Adrenal gland (tissue), 9 donors: ENCODE measurements at regions not wholly inside any gene's neighbourhood (a gene's known extent, or its start where the extent isn't known, plus 50 kb on each side); places are given as distances from the start of the nearest gene placed in this dataset.

ENCODE experiments used
- DNase-seq, 7 donors: peaks; one replicate each; pipeline ENCODE4 v3.0.0-alpha.2; 2019 to 2020
- H3K27ac ChIP-seq, 5 donors: fragments of 200-600 bp; sonication (generic) in 4 of 5; 1 replicate in 3 of 5; 2 replicates in 2 of 5; pipeline versions ENCODE4 v1.5.1 to v1.8.0; 2016 to 2020; ENCODE audit warnings: mild to moderate bottlenecking in 1 of 5
- H3K27me3 ChIP-seq: fragments of 200-600 bp; 2 replicates; pipeline ENCODE4 v1.8.0; 2021
- H3K36me3 ChIP-seq, 2 donors: fragments of 200-600 bp; replicated peaks in 1 of 2; 1 replicate in 1 of 2; 2 replicates in 1 of 2; pipeline versions ENCODE4 v1.5.1 to v1.8.0; 2018 to 2022
- H3K4me1 ChIP-seq, 2 donors: fragments of 200-600 bp; replicated peaks in 1 of 2; 1 replicate in 1 of 2; 2 replicates in 1 of 2; pipeline versions ENCODE4 v1.5.1 to v1.8.0; 2018 to 2021
- H3K4me3 ChIP-seq, 4 donors: fragments of 200-600 bp; sonication (generic) in 3 of 4; one replicate each; pipeline ENCODE4 v1.5.1; 2016 to 2018
- H3K9me3 ChIP-seq, 3 donors: fragments of 200-600 bp; sonication (generic) in 1 of 3; replicated peaks in 1 of 3; 1 replicate in 2 of 3; 2 replicates in 1 of 3; pipeline versions ENCODE4 v1.5.1 to v1.8.0; 2016 to 2021
- POLR2A ChIP-seq, 2 donors: fragments of 450-650 bp; IDR thresholded peaks; one replicate each; pipeline ENCODE4 v1.6.1; 2017; ENCODE audit warnings: antibody characterized with exemption in 2 of 2, mild to moderate bottlenecking in 2 of 2, moderate library complexity in 1 of 2
- WGBS, 4 donors: extraction: QIAGEN DNeasy Blood & Tissue Kit in 2 of 4; methylation state at CpG; one replicate each; pipeline versions ENCODE4 v1.1.5 to v1.1.7; 2013 to 2017; 5-methylcytosine and 5-hydroxymethylcytosine counted together
- intact Hi-C, 2 donors: fragments of 100-400 bp; cut with DNase I; formaldehyde crosslinking; loops; one replicate each; pipeline versions ENCODE4 v1.14.1 to v1.15.0; 2022 to 2023
- TF ChIP-seq, protein P1 (sequence below), 6 experiments: fragments of 450-650 bp in 4 of 6; fragments of 200-600 bp in 2 of 6; sonication (generic) in 1 of 6; IDR thresholded peaks; 1 replicate in 5 of 6; 2 replicates in 1 of 6; pipeline versions ENCODE4 v1.5.1 to v1.8.0; 2016 to 2021; ENCODE audit warnings: antibody characterized with exemption in 6 of 6, mild to moderate bottlenecking in 2 of 6, moderate library complexity in 1 of 6
- donor health status: healthy with polysubstance abuse.
- donor health status: Bipolar disorder and iron deficiency.
- donor health status: DM: yes; HTN: yes; CAD: no.
- donor health status: DM: no; HTN: no; CAD: no.
- donor health status: DM: no; HTN: no; CAD: no.

DNA sequence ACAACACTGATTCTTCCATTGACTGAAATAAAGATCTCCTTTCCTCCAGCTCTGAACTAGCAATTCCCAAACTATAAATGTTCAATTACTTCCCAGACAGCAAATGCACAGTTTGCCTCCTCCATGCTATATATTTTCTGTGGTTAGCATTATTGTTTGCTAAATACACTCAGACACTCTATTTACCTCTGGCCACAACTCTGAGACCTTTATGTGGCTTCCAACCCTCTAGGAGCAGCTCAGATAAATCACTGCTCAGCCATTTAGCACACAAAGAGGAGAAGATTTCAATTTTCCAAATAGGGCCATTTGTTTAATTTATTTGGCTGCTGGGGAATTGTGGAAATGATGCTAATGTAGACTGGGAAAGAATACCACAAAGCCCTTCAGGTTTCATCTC lies 202.0 kb downstream of the SPTSSA start:
- intact Hi-C loops = no loop called here
- H3K4me3 ChIP-seq = no peak overlapping the region
- no peaks in the 10 kb centered on the region for H3K36me3 ChIP-seq
- H3K27me3 ChIP-seq = no peaks in the 10 kb centered on the region
- DNase-seq = no peak
- TF ChIP-seq POLR2A (IDR thresholded peaks at IDR 0.05) = no peak
- TF ChIP-seq, protein P1, sequence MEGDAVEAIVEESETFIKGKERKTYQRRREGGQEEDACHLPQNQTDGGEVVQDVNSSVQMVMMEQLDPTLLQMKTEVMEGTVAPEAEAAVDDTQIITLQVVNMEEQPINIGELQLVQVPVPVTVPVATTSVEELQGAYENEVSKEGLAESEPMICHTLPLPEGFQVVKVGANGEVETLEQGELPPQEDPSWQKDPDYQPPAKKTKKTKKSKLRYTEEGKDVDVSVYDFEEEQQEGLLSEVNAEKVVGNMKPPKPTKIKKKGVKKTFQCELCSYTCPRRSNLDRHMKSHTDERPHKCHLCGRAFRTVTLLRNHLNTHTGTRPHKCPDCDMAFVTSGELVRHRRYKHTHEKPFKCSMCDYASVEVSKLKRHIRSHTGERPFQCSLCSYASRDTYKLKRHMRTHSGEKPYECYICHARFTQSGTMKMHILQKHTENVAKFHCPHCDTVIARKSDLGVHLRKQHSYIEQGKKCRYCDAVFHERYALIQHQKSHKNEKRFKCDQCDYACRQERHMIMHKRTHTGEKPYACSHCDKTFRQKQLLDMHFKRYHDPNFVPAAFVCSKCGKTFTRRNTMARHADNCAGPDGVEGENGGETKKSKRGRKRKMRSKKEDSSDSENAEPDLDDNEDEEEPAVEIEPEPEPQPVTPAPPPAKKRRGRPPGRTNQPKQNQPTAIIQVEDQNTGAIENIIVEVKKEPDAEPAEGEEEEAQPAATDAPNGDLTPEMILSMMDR (IDR thresholded peaks at IDR 0.05) = no peak
- no peaks in the 10 kb centered on the region for H3K9me3 ChIP-seq
- no peaks in the 10 kb centered on the region for H3K4me1 ChIP-seq
- no peak overlapping the region for H3K27ac ChIP-seq

DNA sequence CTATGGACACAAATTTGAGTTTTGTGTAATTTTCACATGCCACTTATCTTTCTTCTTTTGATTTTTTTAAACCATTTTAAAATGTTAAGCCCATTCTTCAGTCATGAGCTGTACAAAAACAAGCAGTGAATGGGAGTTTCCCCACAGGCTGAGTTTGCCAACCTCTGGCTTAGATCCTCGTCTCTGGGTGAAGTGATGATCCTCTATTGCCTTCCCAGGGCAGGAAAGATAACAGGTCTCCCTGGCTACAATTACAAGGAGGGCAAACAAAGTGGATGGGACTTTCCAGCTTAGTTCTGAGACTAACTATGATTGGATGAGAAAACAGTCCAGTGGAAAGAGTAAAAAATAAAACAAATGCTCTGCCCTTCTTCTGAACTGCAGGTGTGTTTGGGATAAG lies 203.7 kb downstream of the SPTSSA start:
- Histone ChIP-seq H3K4me1 (no peaks in the 10 kb centered on the region), H3K27me3 (no peaks in the 10 kb centered on the region), H3K36me3 (no peaks in the 10 kb centered on the region), H3K27ac (no peak overlapping the region), H3K9me3 (no peaks in the 10 kb centered on the region), H3K4me3 (no peak overlapping the region)
- no peak for DNase-seq
- intact Hi-C loops = no loop called here
- no peak for TF ChIP-seq POLR2A (IDR thresholded peaks at IDR 0.05)
- TF ChIP-seq, protein P1 (IDR thresholded peaks at IDR 0.05) = no peak
- 23 to 37% (median 25%) methylated on average over 1 of the region's 1 CpG for WGBS, 4 donors

DNA sequence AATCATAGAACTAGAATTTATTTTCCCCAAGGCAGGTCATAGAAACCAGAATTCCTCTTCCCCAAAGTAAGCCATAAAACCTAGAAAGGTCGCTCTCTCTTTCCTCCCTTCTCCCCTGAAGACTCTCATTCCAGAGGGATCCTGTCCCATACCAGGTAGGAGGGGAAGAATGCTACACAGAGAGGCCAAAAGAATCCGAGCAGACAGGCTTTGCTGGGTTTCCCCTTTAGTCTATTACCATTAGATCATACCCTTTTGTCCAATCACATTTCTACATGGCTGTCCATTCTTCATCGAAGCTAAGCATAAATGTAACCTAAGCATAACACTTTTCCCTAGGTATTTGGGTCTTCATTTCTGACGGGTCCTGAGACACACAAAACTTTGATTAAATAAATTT lies 204.5 kb downstream of the SPTSSA start:
- intact Hi-C loops = no loop called here
- Histone ChIP-seq H3K9me3 (no peaks in the 10 kb centered on the region), H3K27me3 (no peaks in the 10 kb centered on the region), H3K27ac (no peak overlapping the region), H3K36me3 (no peaks in the 10 kb centered on the region), H3K4me1 (no peaks in the 10 kb centered on the region), H3K4me3 (no peak overlapping the region)
- 62 to 74% (median 67%) methylated on average over 4 of the region's 4 CpGs for WGBS, 4 donors
- no peak for DNase-seq
- no peak for TF ChIP-seq POLR2A (IDR thresholded peaks at IDR 0.05)
- TF ChIP-seq, protein P1 (IDR thresholded peaks at IDR 0.05) = no peak

DNA sequence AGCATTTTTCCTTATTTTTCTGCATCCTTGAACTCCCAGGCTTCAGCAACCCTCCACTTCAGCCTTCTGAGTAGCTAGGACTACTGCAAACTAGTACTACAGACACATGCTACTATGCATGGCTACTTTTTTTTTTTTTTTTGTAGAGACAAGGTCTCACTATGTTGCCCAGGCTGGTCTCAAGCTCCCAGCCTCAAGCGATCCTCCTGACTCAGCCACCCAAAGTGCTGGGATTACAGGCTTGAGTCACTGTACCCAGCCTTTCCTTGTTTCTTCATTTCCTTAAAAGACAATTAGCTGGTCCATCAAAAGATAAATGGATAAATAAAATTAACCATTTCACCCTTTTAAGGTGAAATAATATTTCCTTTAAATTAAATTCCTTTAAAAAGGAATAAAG lies 205.8 kb downstream of the SPTSSA start:
- H3K4me3 ChIP-seq = no peak overlapping the region
- intact Hi-C loops = no loop called here
- H3K27me3 ChIP-seq = no peaks in the 10 kb centered on the region
- TF ChIP-seq, protein P1 (IDR thresholded peaks at IDR 0.05) = no peak
- TF ChIP-seq POLR2A (IDR thresholded peaks at IDR 0.05) = no peak
- H3K4me1 ChIP-seq = no peaks in the 10 kb centered on the region
- H3K27ac ChIP-seq = no peak overlapping the region
- no peaks in the 10 kb centered on the region for H3K36me3 ChIP-seq
- no peaks in the 10 kb centered on the region for H3K9me3 ChIP-seq
- DNase-seq = no peak
- 83 to 96% (median 88%) methylated on average over 1 of the region's 1 CpG for WGBS, 4 donors
